ENCODE measurements at regions not wholly inside any gene's neighbourhood (a gene's known extent, or its start where the extent isn't known, plus 50 kb on each side); places are given as distances from the start of the nearest gene placed in this dataset.

GRCh38 chr9:11792870-11793269 is 900.3 kb upstream of the TYRP1 start:
- H3K36me3 ChIP-seq (replicated peaks; ENCODE audit: insufficient read depth, low read depth): no peaks in the 10 kb centered on the region
- no peak overlapping the region for H3K4me3 ChIP-seq
- no peaks in the 10 kb centered on the region for H3K9me3 ChIP-seq (ENCODE audit: low read depth)
- no peak overlapping the region for H3K4me2 ChIP-seq
- WGBS (ENCODE audit: low lambda C conversion rate, missing lambda C conversion rate): 78% methylated on average over 1 of the region's 1 CpG
- H2AFZ ChIP-seq: no peak overlapping the region
- H3K27me3 ChIP-seq: no peaks in the 10 kb centered on the region
- no peaks in the 10 kb centered on the region for H3K4me1 ChIP-seq (ENCODE audit: insufficient read depth)
- no peaks in the 10 kb centered on the region for H4K20me1 ChIP-seq (ENCODE audit: insufficient read depth, poor library complexity, severe bottlenecking)
- DNase-seq (ENCODE audit: low spot score): no peak
- TF ChIP-seq EZH2phosphoT487 (IDR thresholded peaks at IDR 0.05; ENCODE audit: low read depth, severe bottlenecking, unreplicated experiment) (no peak), EZH2 (IDR thresholded peaks at IDR 0.05; ENCODE audit: borderline replicate concordance) (no peak)
- TF ChIP-seq, protein P1, sequence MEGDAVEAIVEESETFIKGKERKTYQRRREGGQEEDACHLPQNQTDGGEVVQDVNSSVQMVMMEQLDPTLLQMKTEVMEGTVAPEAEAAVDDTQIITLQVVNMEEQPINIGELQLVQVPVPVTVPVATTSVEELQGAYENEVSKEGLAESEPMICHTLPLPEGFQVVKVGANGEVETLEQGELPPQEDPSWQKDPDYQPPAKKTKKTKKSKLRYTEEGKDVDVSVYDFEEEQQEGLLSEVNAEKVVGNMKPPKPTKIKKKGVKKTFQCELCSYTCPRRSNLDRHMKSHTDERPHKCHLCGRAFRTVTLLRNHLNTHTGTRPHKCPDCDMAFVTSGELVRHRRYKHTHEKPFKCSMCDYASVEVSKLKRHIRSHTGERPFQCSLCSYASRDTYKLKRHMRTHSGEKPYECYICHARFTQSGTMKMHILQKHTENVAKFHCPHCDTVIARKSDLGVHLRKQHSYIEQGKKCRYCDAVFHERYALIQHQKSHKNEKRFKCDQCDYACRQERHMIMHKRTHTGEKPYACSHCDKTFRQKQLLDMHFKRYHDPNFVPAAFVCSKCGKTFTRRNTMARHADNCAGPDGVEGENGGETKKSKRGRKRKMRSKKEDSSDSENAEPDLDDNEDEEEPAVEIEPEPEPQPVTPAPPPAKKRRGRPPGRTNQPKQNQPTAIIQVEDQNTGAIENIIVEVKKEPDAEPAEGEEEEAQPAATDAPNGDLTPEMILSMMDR (IDR thresholded peaks at IDR 0.05; ENCODE audit: poor library complexity): no peak
- no peaks in the 10 kb centered on the region for H3K9me2 ChIP-seq (replicated peaks; ENCODE audit: insufficient read depth)
- no peak overlapping the region for H3K27ac ChIP-seq
- H3K79me2 ChIP-seq: no peaks in the 10 kb centered on the region

- H3K4me1 ChIP-seq (ENCODE audit: insufficient read depth): no peaks in the 10 kb centered on the region
- H3K27me3 ChIP-seq: no peaks in the 10 kb centered on the region
- H3K27ac ChIP-seq: no peak overlapping the region
- H2AFZ ChIP-seq: no peak overlapping the region
- no peak for TF ChIP-seq EZH2phosphoT487 (IDR thresholded peaks at IDR 0.05; ENCODE audit: low read depth, severe bottlenecking, unreplicated experiment)
- TF ChIP-seq, protein P1 (IDR thresholded peaks at IDR 0.05; ENCODE audit: poor library complexity): no peak
- TF ChIP-seq EZH2 (IDR thresholded peaks at IDR 0.05; ENCODE audit: borderline replicate concordance): no peak
- no peaks in the 10 kb centered on the region for H4K20me1 ChIP-seq (ENCODE audit: insufficient read depth, poor library complexity, severe bottlenecking)
- H3K4me3 ChIP-seq: no peak overlapping the region
- H3K36me3 ChIP-seq (replicated peaks; ENCODE audit: insufficient read depth, low read depth): no peaks in the 10 kb centered on the region
- no peak overlapping the region for H3K4me2 ChIP-seq
- H3K79me2 ChIP-seq: no peaks in the 10 kb centered on the region
- H3K9me2 ChIP-seq (replicated peaks; ENCODE audit: insufficient read depth): no peaks in the 10 kb centered on the region
- no peak for DNase-seq (ENCODE audit: low spot score)
- WGBS (ENCODE audit: low lambda C conversion rate, missing lambda C conversion rate): 98% methylated on average over 5 of the region's 5 CpGs
- H3K9me3 ChIP-seq (ENCODE audit: low read depth): no peaks in the 10 kb centered on the region
Observed at GRCh38 chr9:11794984-11795383, 898.2 kb upstream of the TYRP1 start.

GRCh38 chr9:11805969-11806368 is 887.2 kb upstream of the TYRP1 start:
- no peak for DNase-seq (ENCODE audit: low spot score)
- Histone ChIP-seq H3K4me2 (no peak overlapping the region), H3K4me3 (no peak overlapping the region), H3K36me3 (replicated peaks; ENCODE audit: insufficient read depth, low read depth) (no peaks in the 10 kb centered on the region), H3K9me3 (ENCODE audit: low read depth) (no peaks in the 10 kb centered on the region), H3K27me3 (no peaks in the 10 kb centered on the region), H3K4me1 (ENCODE audit: insufficient read depth) (no peaks in the 10 kb centered on the region), H3K9me2 (replicated peaks; ENCODE audit: insufficient read depth) (no peaks in the 10 kb centered on the region), H4K20me1 (ENCODE audit: insufficient read depth, poor library complexity, severe bottlenecking) (no peaks in the 10 kb centered on the region), H3K27ac (no peak overlapping the region), H3K79me2 (no peaks in the 10 kb centered on the region), H2AFZ (no peak overlapping the region)
- TF ChIP-seq EZH2phosphoT487 (IDR thresholded peaks at IDR 0.05; ENCODE audit: low read depth, severe bottlenecking, unreplicated experiment): no peak
- TF ChIP-seq, protein P1 (IDR thresholded peaks at IDR 0.05; ENCODE audit: poor library complexity): no peak
- TF ChIP-seq EZH2 (IDR thresholded peaks at IDR 0.05; ENCODE audit: borderline replicate concordance): no peak
- WGBS (ENCODE audit: low lambda C conversion rate, missing lambda C conversion rate): 68% methylated on average over 5 of the region's 5 CpGs

Data from hepatocyte (in vitro differentiated cells).